Testis (tissue), 2 donors: ENCODE measurements at regions not wholly inside any gene's neighbourhood (a gene's known extent, or its start where the extent isn't known, plus 50 kb on each side); places are given as distances from the start of the nearest gene placed in this dataset.

Experiments used
- POLR2A ChIP-seq: fragments of 450-650 bp; IDR thresholded peaks from one replicate; pipeline ENCODE4 v1.6.1; 2017; ENCODE audit warnings: antibody characterized with exemption, mild to moderate bottlenecking, moderate library complexity
- TF ChIP-seq, protein P1 (sequence below), 3 experiments: fragments of 450-650 bp in 2 of 3; fragments of 200-600 bp in 1 of 3; sonication (generic) in 1 of 3; IDR thresholded peaks; one replicate each; pipeline ENCODE4 v1.5.1; 2016 to 2019; ENCODE audit warnings: antibody characterized with exemption in 3 of 3, mild to moderate bottlenecking in 2 of 3, moderate library complexity in 1 of 3

DNA sequence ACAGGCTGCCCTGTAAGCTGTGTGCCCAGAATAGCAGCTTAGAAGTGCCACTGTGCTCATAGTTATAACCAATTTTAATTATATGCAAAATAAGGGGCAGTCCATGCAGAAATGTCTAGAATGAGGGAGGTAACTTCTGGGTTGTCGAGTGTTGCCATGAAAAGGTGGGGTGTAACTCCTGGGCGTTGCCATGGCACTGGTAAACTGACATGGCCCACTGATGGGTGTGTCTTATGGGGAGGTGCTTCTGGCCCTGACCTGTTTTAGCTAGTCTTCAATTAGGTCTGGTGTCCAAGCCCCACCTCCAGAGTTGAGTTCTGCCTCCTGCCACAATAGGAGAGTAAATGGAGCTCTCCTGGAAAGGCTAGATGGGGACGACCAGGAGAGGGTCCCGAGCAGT lies 120.6 kb downstream of the SALL1 start:
- TF ChIP-seq, protein P1, sequence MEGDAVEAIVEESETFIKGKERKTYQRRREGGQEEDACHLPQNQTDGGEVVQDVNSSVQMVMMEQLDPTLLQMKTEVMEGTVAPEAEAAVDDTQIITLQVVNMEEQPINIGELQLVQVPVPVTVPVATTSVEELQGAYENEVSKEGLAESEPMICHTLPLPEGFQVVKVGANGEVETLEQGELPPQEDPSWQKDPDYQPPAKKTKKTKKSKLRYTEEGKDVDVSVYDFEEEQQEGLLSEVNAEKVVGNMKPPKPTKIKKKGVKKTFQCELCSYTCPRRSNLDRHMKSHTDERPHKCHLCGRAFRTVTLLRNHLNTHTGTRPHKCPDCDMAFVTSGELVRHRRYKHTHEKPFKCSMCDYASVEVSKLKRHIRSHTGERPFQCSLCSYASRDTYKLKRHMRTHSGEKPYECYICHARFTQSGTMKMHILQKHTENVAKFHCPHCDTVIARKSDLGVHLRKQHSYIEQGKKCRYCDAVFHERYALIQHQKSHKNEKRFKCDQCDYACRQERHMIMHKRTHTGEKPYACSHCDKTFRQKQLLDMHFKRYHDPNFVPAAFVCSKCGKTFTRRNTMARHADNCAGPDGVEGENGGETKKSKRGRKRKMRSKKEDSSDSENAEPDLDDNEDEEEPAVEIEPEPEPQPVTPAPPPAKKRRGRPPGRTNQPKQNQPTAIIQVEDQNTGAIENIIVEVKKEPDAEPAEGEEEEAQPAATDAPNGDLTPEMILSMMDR (IDR thresholded peaks at IDR 0.05): no peak
- TF ChIP-seq POLR2A: no peak
